Spleen (tissue), 11 donors: ENCODE measurements at regions not wholly inside any gene's neighbourhood (a gene's known extent, or its start where the extent isn't known, plus 50 kb on each side); places are given as distances from the start of the nearest gene placed in this dataset.

ENCODE experiments used
- DNase-seq: peaks from one replicate; pipeline ENCODE4 v3.0.0-alpha.2; 2020
- H3K27ac ChIP-seq, 8 donors: fragments of 200-600 bp; sonication (generic) in 7 of 8; 1 replicate in 4 of 8; 2 replicates in 4 of 8; pipeline versions ENCODE4 v1.5.0 to v1.8.0; 2016 to 2021; ENCODE audit warnings: inconsistent platforms in 4 of 8, mild to moderate bottlenecking in 4 of 8, moderate library complexity in 1 of 8
- H3K27me3 ChIP-seq, 7 donors: fragments of 200-600 bp; sonication (generic) in 6 of 7; replicated peaks in 1 of 7; 1 replicate in 4 of 7; 2 replicates in 3 of 7; pipeline versions ENCODE4 v1.5.0 to v1.8.0; 2016 to 2021; ENCODE audit warnings: inconsistent platforms in 3 of 7, mild to moderate bottlenecking in 1 of 7
- H3K36me3 ChIP-seq, 6 donors: fragments of 200-600 bp; sonication (generic) in 5 of 6; 1 replicate in 4 of 6; 2 replicates in 2 of 6; pipeline versions ENCODE4 v1.5.0 to v1.8.0; 2016 to 2021; ENCODE audit warnings: inconsistent platforms in 2 of 6
- H3K4me1 ChIP-seq, 6 donors: fragments of 200-600 bp; sonication (generic) in 5 of 6; 1 replicate in 3 of 6; 2 replicates in 3 of 6; pipeline versions ENCODE4 v1.5.0 to v1.8.0; 2016 to 2021; ENCODE audit warnings: inconsistent platforms in 3 of 6
- H3K4me3 ChIP-seq, 8 donors: fragments of 200-600 bp; sonication (generic) in 7 of 8; 1 replicate in 4 of 8; 2 replicates in 4 of 8; pipeline versions ENCODE4 v1.5.0 to v1.8.0; 2016 to 2021; ENCODE audit warnings: inconsistent platforms in 4 of 8, mild to moderate bottlenecking in 4 of 8, moderate library complexity in 2 of 8
- H3K9me3 ChIP-seq, 8 donors: fragments of 200-600 bp; sonication (generic) in 7 of 8; 1 replicate in 4 of 8; 2 replicates in 4 of 8; pipeline versions ENCODE4 v1.5.0 to v1.8.0; 2016 to 2021; ENCODE audit warnings: inconsistent platforms in 4 of 8
- CTCF ChIP-seq, 11 experiments: fragments of 200-600 bp in 7 of 11; fragments of 450-650 bp in 4 of 11; sonication (generic) in 4 of 11; IDR thresholded peaks in 8 of 11; conservative IDR thresholded peaks in 3 of 11; 1 replicate in 7 of 11; 2 replicates in 4 of 11; pipeline versions ENCODE4 v1.4.0 to v1.8.0; 2016 to 2021; ENCODE audit warnings: antibody characterized with exemption in 11 of 11, inconsistent platforms in 4 of 11, mild to moderate bottlenecking in 1 of 11
- POLR2A ChIP-seq, 3 donors: fragments of 450-650 bp; IDR thresholded peaks; one replicate each; pipeline ENCODE4 v1.5.1; 2017; ENCODE audit warnings: antibody characterized with exemption in 3 of 3, mild to moderate bottlenecking in 1 of 3
- POLR2AphosphoS5 ChIP-seq, 3 donors: sonication (generic); formaldehyde crosslinking; IDR thresholded peaks; one replicate each; pipeline ENCODE4 v1.5.1; 2017; ENCODE audit warnings: antibody characterized with exemption in 3 of 3
- WGBS, 5 donors: extraction: QIAGEN DNeasy Blood & Tissue Kit in 3 of 5; methylation state at CpG; one replicate each; pipeline versions ENCODE4 v1.1.5 to v1.1.7; 2013 to 2018; 5-methylcytosine and 5-hydroxymethylcytosine counted together
- intact Hi-C: fragments of 100-400 bp; cut with DNase I; formaldehyde crosslinking; loops from one replicate; pipeline ENCODE4 v1.15.0; 2023; ENCODE audit warnings: low total_unique reads
- donor health status: healthy with polysubstance abuse.
- donor health status: DM: no; HTN: no; CAD: no; lungs with moderate emphysema.
- donor health status: DM: no; HTN: no; CAD: no.
- donor health status: Bipolar disorder and iron deficiency.
- donor health status: healthy.
- donor health status: DM: no; HTN: no; CAD: no.
- donor health status: DM: yes; HTN: yes; CAD: no.

GRCh38 chr6:163718537-163718936, 304.0 kb downstream of the QKI start:
- intact Hi-C loops, result no loop called here
- H3K27me3 ChIP-seq, result no peaks in the 10 kb centered on the region
- 60 to 90% (median 71%) methylated on average over 2 of the region's 2 CpGs for WGBS, 5 donors
- H3K36me3 ChIP-seq, result no peaks in the 10 kb centered on the region
- DNase-seq, result no peak
- TF ChIP-seq POLR2AphosphoS5 (IDR thresholded peaks at IDR 0.05), result no peak
- no peak overlapping the region for H3K4me3 ChIP-seq
- no peak overlapping the region for H3K27ac ChIP-seq
- H3K9me3 ChIP-seq, result no peaks in the 10 kb centered on the region
- H3K4me1 ChIP-seq, result peaks cover 0 to 28% (median 2%) of the 10 kb centered on the region in 6 donors

- 89 to 93% (median 91%) methylated on average over 9 of the region's 9 CpGs for WGBS, 5 donors
- Histone ChIP-seq H3K27ac (no peak overlapping the region), H3K4me1 (peaks cover 0 to 38% (median 11%) of the 10 kb centered on the region in 6 donors), H3K9me3 (no peaks in the 10 kb centered on the region), H3K27me3 (no peaks in the 10 kb centered on the region), H3K36me3 (no peaks in the 10 kb centered on the region), H3K4me3 (no peak overlapping the region)
- TF ChIP-seq CTCF (IDR thresholded peaks at IDR 0.05 in 8 of 11, conservative IDR thresholded peaks at IDR 0.05 in 3 of 11), result no peak
- no peak for TF ChIP-seq POLR2A (IDR thresholded peaks at IDR 0.05)
- no peak for TF ChIP-seq POLR2AphosphoS5 (IDR thresholded peaks at IDR 0.05)
- intact Hi-C loops, result no loop called here
- peak; percentile 56 for DNase-seq
Measured at GRCh38 chr6:163717106-163717764, 302.7 kb downstream of the QKI start.

- no peaks in the 10 kb centered on the region for H3K9me3 ChIP-seq
- no peak overlapping the region for H3K27ac ChIP-seq
- TF ChIP-seq POLR2AphosphoS5 (IDR thresholded peaks at IDR 0.05) (peak in 2 of 3 donors; percentile 40 to 68), CTCF (IDR thresholded peaks at IDR 0.05 in 8 of 11, conservative IDR thresholded peaks at IDR 0.05 in 3 of 11) (no peak)
- intact Hi-C loops, result no loop called here
- peak; percentile 88 for DNase-seq
- H3K4me3 ChIP-seq, result no peak overlapping the region
- whole genome bisulfite sequencing, 5 donors, result 50 to 73% (median 63%) methylated on average over 5 to 6 of the region's 6 CpGs
- no peaks in the 10 kb centered on the region for H3K36me3 ChIP-seq
- peaks cover 0 to 43% (median 17%) of the 10 kb centered on the region in 6 donors for H3K4me1 ChIP-seq
- H3K27me3 ChIP-seq, result no peaks in the 10 kb centered on the region
Measured at GRCh38 chr6:163716690-163717089, 302.2 kb downstream of the QKI start.

GRCh38 chr6:163715846-163716245, 301.3 kb downstream of the QKI start:
- WGBS, 5 donors, result 93 to 97% (median 95%) methylated on average over 7 of the region's 7 CpGs

More at GRCh38 chr6:163715846-163716245, 301.3 kb downstream of the QKI start:
- Histone ChIP-seq H3K9me3 (no peaks in the 10 kb centered on the region), H3K27ac (no peak overlapping the region), H3K4me3 (no peak overlapping the region), H3K27me3 (no peaks in the 10 kb centered on the region), H3K4me1 (peaks cover 5 to 52% (median 25%) of the 10 kb centered on the region in 6 donors), H3K36me3 (no peaks in the 10 kb centered on the region)
- TF ChIP-seq CTCF (IDR thresholded peaks at IDR 0.05 in 8 of 11, conservative IDR thresholded peaks at IDR 0.05 in 3 of 11), result no peak
- TF ChIP-seq POLR2A (IDR thresholded peaks at IDR 0.05), result no peak
- no peak for TF ChIP-seq POLR2AphosphoS5 (IDR thresholded peaks at IDR 0.05)
- intact Hi-C loops, result no loop called here
- no peak for DNase-seq
